ENCODE measurements at regions not wholly inside any gene's neighbourhood (a gene's known extent, or its start where the extent isn't known, plus 50 kb on each side); places are given as distances from the start of the nearest gene placed in this dataset.
"Not testable (repeated sequence)": the region's sequence is repeated elsewhere in the genome, so short reads cannot be mapped to it uniquely, and the experiment has no call there.

- DNase-seq = no peak
Observed at GRCh38 chr3:103813955-103814354, 1379.1 kb downstream of the ZPLD1 start.

- DNase-seq = no peak
Observed at GRCh38 chr3:103818398-103818797, 1383.6 kb downstream of the ZPLD1 start.

- no peak for DNase-seq
Observed at GRCh38 chr3:103818800-103819199, 1384.0 kb downstream of the ZPLD1 start.

- no peak for DNase-seq
Observed at GRCh38 chr3:103825586-103825985, 1390.8 kb downstream of the ZPLD1 start.

- DNase-seq = no peak
Observed at GRCh38 chr3:103829723-103830326, 1395.0 kb downstream of the ZPLD1 start.

- DNase-seq = no peak
Observed at GRCh38 chr3:103847081-103848062, 1412.6 kb downstream of the ZPLD1 start.

GRCh38 chr3:103851793-103852192 is 1417.0 kb downstream of the ZPLD1 start:
- DNase-seq = no peak

- no peak for DNase-seq
Observed at GRCh38 chr3:103862415-103862814, 1427.6 kb downstream of the ZPLD1 start.

GRCh38 chr3:103863381-103863780 is 1428.6 kb downstream of the ZPLD1 start:
- DNase-seq = no peak

- no peak for DNase-seq
Observed at GRCh38 chr3:103866113-103866512, 1431.3 kb downstream of the ZPLD1 start.

- no peak for DNase-seq
Observed at GRCh38 chr3:103873021-103873420, 1438.2 kb downstream of the ZPLD1 start.

- no peak for DNase-seq
Observed at GRCh38 chr3:103873897-103874545, 1439.2 kb downstream of the ZPLD1 start.

- DNase-seq = not testable (repeated sequence)
Observed at GRCh38 chr3:103881809-103882208, 1447.0 kb downstream of the ZPLD1 start.

GRCh38 chr3:103889675-103890074 is 1454.9 kb downstream of the ZPLD1 start:
- DNase-seq = no peak

GRCh38 chr3:103894162-103894822 is 1459.5 kb downstream of the ZPLD1 start:
- DNase-seq = no peak

GRCh38 chr3:103899328-103899727 is 1464.5 kb downstream of the ZPLD1 start:
- DNase-seq = no peak

GRCh38 chr3:103904991-103905390 is 1461.7 kb upstream of the ALCAM start:
- no peak for DNase-seq

GRCh38 chr3:103906304-103906703 is 1460.4 kb upstream of the ALCAM start:
- DNase-seq = no peak

GRCh38 chr3:103906808-103907207 is 1459.9 kb upstream of the ALCAM start:
- DNase-seq = no peak

GRCh38 chr3:103907567-103907966 is 1459.1 kb upstream of the ALCAM start:
- DNase-seq = no peak

GRCh38 chr3:103909395-103909794 is 1457.3 kb upstream of the ALCAM start:
- DNase-seq = no peak

- no peak for DNase-seq
Observed at GRCh38 chr3:103918336-103918735, 1448.4 kb upstream of the ALCAM start.

- no peak for DNase-seq
Observed at GRCh38 chr3:103919327-103919726, 1447.4 kb upstream of the ALCAM start.

Measured in suppressor macrophage treated with lipopolysaccharide for 1 hour (primary cell).